ENCODE measurements at regions not wholly inside any gene's neighbourhood (a gene's known extent, or its start where the extent isn't known, plus 50 kb on each side); places are given as distances from the start of the nearest gene placed in this dataset.
"Not testable (repeated sequence)": the region's sequence is repeated elsewhere in the genome, so short reads cannot be mapped to it uniquely, and the experiment has no call there.

GRCh38 chr6:56733211-56733697 is 90.6 kb upstream of the DST start:
- no peak for DNase-seq (ENCODE audit: low spot score)
- intact Hi-C loops (cut with DNase I) = no loop called here

DNA sequence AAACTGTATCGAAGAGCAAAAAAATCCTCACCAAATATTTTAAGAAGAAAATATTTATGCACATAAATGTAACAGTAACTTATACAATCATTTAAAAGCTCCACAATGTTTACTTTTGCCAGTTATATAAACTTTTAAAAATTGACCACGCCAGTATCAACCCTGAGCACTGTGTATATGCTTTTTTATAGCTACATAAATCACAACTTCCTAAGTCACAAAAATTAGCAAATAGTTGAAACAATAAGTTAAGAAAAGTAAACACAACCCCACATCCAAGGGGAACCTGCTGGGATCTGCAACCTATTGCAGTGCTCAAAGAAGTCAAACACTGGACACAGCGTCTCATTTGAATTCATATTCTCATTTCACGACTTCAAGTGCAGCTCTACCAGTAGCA is 89.8 kb upstream of the DST start:
- intact Hi-C loops (cut with DNase I) = no loop called here
- DNase-seq (ENCODE audit: low spot score) = no peak

DNA sequence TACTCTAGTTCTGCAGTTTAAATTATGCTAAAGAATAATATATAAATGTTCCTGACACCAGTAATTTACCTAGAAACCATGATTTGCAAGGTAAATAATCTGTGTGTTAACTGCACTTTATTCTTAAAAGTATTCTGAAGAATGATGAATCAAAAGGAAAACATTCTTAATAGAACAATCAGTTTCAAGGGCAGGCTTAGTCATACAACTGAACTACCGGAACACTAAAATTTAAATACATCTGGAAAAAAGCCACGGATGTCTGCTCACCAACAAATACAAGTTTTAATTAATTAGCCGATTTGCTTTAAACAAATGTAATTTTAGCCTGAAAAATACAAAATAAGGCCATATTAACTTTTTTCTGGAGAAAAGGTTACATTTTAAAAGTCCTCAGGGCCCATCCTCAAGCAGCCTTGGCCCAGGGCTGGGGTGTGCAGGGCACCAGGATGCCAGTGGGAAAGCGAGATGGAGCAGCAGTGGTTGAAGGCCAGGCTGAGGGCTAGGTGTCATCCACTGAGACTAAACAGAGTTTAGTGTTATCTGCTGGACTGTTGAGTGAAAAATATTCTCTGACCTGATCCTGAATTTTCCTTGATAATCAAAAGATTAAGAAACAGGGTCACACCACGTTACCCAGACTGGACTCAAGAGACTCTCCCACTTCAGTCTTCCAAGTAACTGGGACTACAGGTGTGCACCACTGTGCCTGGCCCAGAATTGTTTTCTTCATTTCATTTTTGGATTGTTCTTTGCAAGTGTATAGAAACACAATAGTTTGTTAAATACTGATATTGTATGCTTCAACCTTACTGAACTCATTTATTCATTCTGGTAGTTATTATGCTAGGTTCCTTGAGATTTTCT is 88.2 kb upstream of the DST start:
- intact Hi-C loops (cut with DNase I) = no loop called here
- no peak for DNase-seq (ENCODE audit: low spot score)

DNA sequence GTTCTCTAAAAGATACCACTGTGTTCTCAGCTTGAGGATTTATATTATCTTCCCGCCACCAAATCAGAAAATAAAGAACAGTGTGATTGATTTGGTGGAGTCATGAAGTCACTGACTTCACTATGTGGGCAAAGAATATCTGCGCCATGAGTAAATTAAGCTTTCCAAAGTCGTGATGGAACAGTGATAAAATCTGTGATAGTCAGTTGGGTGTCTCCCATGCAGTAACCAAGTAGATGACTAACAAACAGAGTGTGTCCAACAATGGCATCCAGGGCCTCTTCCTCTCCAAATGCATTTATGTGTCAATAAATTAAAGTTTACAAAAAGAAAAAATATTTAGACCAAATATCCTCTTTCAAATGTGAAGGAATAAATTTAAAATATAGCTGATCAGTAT is 87.0 kb upstream of the DST start:
- intact Hi-C loops (cut with DNase I) = no loop called here

DNA sequence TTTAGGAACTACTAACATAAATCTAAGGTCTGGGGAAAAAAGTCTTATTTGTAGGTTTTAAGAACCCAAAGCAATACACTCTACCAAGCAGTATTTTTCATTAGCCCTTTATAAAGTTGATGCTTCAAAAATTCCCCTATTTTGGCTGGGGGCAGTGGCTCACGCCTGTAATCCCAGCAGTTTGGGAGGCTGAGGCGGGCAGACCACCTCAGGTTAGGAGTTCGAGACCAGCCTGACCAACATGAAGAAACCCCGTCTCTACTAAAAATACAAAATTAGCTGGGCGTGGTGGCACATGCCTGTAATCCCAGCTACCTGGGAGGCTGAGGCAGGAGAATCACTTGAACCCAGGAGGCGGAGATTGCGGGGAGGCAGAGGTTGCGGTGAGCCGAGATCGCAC is 86.5 kb upstream of the DST start:
- intact Hi-C loops (cut with DNase I); DNase-seq (ENCODE audit: low spot score): not testable (repeated sequence)

More for the DNA sequence above, 87.0 kb upstream of the DST start:
- no peak for DNase-seq (ENCODE audit: low spot score)

GRCh38 chr6:56727097-56727850 is 84.6 kb upstream of the DST start:
- intact Hi-C loops (cut with DNase I) = no loop called here
- no peak for DNase-seq (ENCODE audit: low spot score)

GRCh38 chr6:56725254-56725653 is 82.6 kb upstream of the DST start:
- intact Hi-C loops (cut with DNase I) = no loop called here
- no peak for DNase-seq (ENCODE audit: low spot score)

DNA sequence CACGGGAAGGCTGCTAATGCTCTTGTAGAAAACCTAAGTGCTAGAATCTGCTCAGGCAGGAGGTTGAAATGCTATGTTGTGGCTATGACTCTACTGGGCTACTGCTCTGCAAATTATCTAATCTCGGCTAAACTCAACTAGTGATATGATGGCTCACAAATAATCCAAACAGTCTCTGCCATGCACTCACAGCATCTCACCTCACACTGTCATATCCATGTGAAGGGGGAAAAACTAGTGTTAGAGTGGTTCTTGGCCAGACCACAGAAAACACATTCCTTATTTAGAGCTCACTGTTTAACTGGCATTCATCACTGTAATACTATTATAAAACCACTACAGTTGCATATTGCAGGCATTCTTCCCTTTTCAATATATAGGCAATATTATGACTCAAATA is 81.8 kb upstream of the DST start:
- DNase-seq (ENCODE audit: low spot score) = no peak
- intact Hi-C loops (cut with DNase I) = no loop called here

DNA sequence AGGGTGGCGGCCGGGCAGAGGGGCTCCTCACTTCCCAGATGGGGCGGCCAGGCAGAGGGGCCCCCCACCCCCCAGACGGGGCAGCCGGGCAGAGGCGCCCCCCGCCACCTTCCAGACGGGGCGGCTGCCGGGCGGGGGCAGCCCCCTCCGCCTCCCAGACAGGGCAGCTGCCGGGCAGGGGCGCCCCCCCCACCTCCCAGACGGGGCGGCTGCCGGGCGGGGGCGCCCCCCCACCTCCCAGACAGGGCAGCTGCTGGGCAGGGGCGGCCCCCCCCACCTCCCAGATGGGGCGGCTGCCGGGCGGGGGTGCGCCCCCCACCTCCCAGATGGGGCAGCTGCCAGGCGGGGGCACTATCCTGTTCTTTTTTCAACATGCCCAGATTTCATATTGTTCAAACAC is 78.2 kb upstream of the DST start:
- intact Hi-C loops (cut with DNase I) = no loop called here
- DNase-seq (ENCODE audit: low spot score) = no peak

- DNase-seq (ENCODE audit: low spot score); intact Hi-C loops (cut with DNase I): not testable (repeated sequence)
Measured at GRCh38 chr6:56720202-56720601, 77.5 kb upstream of the DST start.

DNA sequence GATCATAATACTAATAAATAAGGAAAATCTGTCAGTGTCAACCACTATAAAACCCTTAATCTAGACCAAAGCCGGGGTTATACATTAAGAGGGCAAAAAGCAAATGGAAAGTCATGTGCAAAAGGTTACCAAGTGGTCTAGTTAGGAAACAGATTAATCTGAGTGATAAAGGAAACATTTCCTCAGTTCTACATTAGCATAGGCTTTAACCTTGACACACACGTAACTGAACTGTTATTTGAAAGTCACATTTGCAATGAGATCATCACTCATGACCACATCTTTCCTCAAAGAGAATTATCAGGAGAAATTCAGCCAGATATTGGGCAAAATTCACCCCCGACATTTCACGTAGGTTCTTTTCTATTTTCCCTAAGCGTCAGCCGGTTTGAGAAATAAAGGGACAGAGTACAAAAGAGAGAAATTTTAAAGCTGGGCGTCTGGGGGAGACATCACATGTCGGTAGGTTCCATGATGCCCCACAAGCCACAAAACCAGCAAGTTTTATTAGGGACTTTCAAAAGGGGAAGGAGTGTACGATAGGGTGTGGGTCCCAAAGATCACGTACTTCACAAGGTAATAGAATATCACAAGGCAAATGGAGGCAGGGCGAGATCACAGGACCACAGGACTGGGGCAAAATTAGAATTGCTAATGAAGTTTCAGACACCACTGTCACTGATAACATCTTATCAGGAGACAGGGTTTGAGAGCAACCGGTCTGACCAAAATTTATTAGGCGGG is 76.8 kb upstream of the DST start:
- intact Hi-C loops (cut with DNase I); DNase-seq (ENCODE audit: low spot score): not testable (repeated sequence)

- intact Hi-C loops (cut with DNase I) = no loop called here
- no peak for DNase-seq (ENCODE audit: low spot score)
Measured at GRCh38 chr6:56718236-56718635, 75.5 kb upstream of the DST start.

DNA sequence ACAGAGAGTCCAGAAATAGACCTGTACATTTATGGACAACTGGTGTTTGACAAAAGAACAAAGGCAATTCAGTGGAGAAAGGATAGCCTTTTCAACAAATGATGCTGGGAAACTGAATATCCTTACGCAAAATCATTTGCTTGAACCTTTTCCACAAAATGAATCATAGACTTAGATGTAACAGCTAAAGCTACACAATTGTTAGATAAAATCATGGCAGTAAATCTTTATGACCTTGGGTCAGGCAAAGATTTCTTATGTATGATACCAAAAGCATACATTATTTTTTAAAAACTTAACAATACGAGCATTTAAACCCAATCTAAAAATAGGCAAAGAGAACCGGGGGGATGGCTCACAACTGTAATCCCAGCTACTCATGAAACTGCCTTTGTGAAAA is 73.5 kb upstream of the DST start:
- no peak for DNase-seq (ENCODE audit: low spot score)
- intact Hi-C loops (cut with DNase I) = no loop called here

- no peak for DNase-seq (ENCODE audit: low spot score)
- intact Hi-C loops (cut with DNase I) = no loop called here
Measured at GRCh38 chr6:56715741-56716140, 73.1 kb upstream of the DST start.

- intact Hi-C loops (cut with DNase I) = loop anchor here (5.0 kb wide), 1 partner anchor 127 kb away; no protein-coding TSS in a partner anchor
- DNase-seq (ENCODE audit: low spot score) = no peak
Measured at GRCh38 chr6:56714982-56715456, 72.3 kb upstream of the DST start.

GRCh38 chr6:56714273-56714672 is 71.6 kb upstream of the DST start:
- intact Hi-C loops (cut with DNase I) = loop anchor here (5.0 kb wide), 1 partner anchor 128 kb away; no protein-coding TSS in a partner anchor
- DNase-seq (ENCODE audit: low spot score) = no peak

- intact Hi-C loops (cut with DNase I) = loop anchor here (5.0 kb wide), 1 partner anchor 129 kb away; no protein-coding TSS in a partner anchor
- DNase-seq (ENCODE audit: low spot score) = no peak
Measured at GRCh38 chr6:56713254-56713672, 70.6 kb upstream of the DST start.

DNA sequence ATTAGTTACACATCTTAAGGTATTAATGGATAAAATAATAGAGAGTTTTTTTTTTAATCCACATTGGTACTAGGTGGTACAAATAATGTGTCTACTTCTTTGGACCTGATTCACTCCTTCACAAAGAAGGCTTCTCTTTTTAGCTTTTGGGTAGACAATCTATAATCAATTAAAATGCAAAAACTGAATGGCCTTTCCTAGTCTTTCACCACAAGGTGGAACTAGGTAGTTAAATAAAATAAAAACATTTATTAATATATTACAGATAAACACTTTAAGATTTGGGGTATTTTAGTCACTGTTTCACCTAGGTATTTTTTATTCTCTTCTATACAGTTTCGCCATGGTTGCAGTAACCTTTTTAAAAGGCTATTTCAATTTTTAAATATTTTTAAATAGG is 68.3 kb upstream of the DST start:
- intact Hi-C loops (cut with DNase I) = loop anchor here (5.0 kb wide), 1 partner anchor 131 kb away; no protein-coding TSS in a partner anchor
- no peak for DNase-seq (ENCODE audit: low spot score)

DNA sequence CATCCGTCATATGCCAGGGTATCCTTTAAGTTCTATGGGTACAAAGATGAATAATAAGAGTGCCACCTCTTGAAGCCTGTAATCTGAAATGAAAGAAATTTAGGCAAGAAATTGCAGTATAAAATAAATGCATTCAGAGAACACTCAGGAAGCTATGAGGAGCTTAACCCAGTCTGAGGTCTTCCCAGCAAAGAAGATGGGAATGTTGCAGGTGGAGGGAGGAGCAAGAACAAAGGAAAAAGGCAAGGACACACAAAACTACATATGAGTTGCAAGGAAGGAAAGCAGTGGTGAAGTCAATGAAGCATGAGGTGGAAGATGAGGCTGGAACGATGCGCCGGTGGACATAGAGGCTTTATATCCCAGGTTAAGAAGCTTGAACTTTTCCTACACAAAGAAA is 67.0 kb upstream of the DST start:
- intact Hi-C loops (cut with DNase I) = loop anchor here (2.0 to 5.0 kb wide), 3 partner anchors 48 to 141 kb away; no protein-coding TSS in a partner anchor
- DNase-seq (ENCODE audit: low spot score) = no peak

Data from cardiac septum (tissue), 1 donor.